CD4-positive, alpha-beta T cell treated with Interleukin-4 for 4 hours (primary cell): ENCODE measurements at regions not wholly inside any gene's neighbourhood (a gene's known extent, or its start where the extent isn't known, plus 50 kb on each side); places are given as distances from the start of the nearest gene placed in this dataset.

Source experiments
- DNase-seq: peaks from one replicate; pipeline ENCODE4 v3.0.0-alpha.2; 2020

GRCh38 chr12:27907766-27908165, 64.8 kb downstream of the PTHLH start:
- no peak for DNase-seq

GRCh38 chr12:27906658-27907473, 65.7 kb downstream of the PTHLH start:
- DNase-seq: no peak

- no peak for DNase-seq
Observed at GRCh38 chr12:27906127-27906500, 66.4 kb downstream of the PTHLH start.

- DNase-seq: no peak
Observed at GRCh38 chr12:27905285-27906126, 67.0 kb downstream of the PTHLH start.

- no peak for DNase-seq
Observed at GRCh38 chr12:27902651-27903050, 69.9 kb downstream of the PTHLH start.

GRCh38 chr12:27901959-27902358, 70.6 kb downstream of the PTHLH start:
- no peak for DNase-seq

- no peak for DNase-seq
Observed at GRCh38 chr12:27900920-27901879, 71.3 kb downstream of the PTHLH start.

GRCh38 chr12:27899151-27899661, 73.3 kb downstream of the PTHLH start:
- no peak for DNase-seq

GRCh38 chr12:27898022-27898421, 74.5 kb downstream of the PTHLH start:
- DNase-seq: no peak

- DNase-seq: no peak
Observed at GRCh38 chr12:27896419-27896990, 76.0 kb downstream of the PTHLH start.

- no peak for DNase-seq
Observed at GRCh38 chr12:27894309-27894708, 78.2 kb downstream of the PTHLH start.

- no peak for DNase-seq
Observed at GRCh38 chr12:27879708-27880107, 92.8 kb downstream of the PTHLH start.

GRCh38 chr12:27875677-27876076, 95.6 kb upstream of the MANSC4 start:
- no peak for DNase-seq

GRCh38 chr12:27873010-27873409, 93.0 kb upstream of the MANSC4 start:
- DNase-seq: no peak

- no peak for DNase-seq
Observed at GRCh38 chr12:27871946-27872345, 91.9 kb upstream of the MANSC4 start.

GRCh38 chr12:27870939-27871338, 90.9 kb upstream of the MANSC4 start:
- no peak for DNase-seq

GRCh38 chr12:27869567-27869966, 89.5 kb upstream of the MANSC4 start:
- DNase-seq: no peak

- DNase-seq: no peak
Observed at GRCh38 chr12:27868139-27868538, 88.1 kb upstream of the MANSC4 start.

GRCh38 chr12:27866373-27867101, 86.5 kb upstream of the MANSC4 start:
- DNase-seq: no peak

- no peak for DNase-seq
Observed at GRCh38 chr12:27865421-27865820, 85.4 kb upstream of the MANSC4 start.

GRCh38 chr12:27864521-27864920, 84.5 kb upstream of the MANSC4 start:
- DNase-seq: peak; percentile 27

- no peak for DNase-seq
Observed at GRCh38 chr12:27863839-27864238, 83.8 kb upstream of the MANSC4 start.
